ENCODE measurements at regions not wholly inside any gene's neighbourhood (a gene's known extent, or its start where the extent isn't known, plus 50 kb on each side); places are given as distances from the start of the nearest gene placed in this dataset.

DNA sequence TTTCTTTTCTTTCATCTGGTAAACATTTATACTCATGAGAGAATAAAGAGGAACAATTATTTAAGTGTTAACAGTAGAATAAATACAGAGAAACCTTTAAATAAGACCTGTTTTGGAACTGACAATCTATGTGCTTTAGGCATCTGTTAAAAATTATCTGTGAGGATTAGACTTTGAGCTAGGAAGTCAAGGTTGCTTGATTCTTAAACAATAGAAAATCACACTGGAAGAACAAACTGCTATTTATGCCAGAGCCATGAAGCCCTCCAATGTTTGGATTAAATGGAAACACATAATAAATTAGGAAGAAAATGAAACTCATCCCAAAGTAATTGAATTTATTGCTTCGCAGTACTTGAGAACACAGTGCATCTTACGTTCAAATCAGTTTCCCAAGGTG lies 207.2 kb upstream of the NPY2R start:
- TF ChIP-seq, protein P1, sequence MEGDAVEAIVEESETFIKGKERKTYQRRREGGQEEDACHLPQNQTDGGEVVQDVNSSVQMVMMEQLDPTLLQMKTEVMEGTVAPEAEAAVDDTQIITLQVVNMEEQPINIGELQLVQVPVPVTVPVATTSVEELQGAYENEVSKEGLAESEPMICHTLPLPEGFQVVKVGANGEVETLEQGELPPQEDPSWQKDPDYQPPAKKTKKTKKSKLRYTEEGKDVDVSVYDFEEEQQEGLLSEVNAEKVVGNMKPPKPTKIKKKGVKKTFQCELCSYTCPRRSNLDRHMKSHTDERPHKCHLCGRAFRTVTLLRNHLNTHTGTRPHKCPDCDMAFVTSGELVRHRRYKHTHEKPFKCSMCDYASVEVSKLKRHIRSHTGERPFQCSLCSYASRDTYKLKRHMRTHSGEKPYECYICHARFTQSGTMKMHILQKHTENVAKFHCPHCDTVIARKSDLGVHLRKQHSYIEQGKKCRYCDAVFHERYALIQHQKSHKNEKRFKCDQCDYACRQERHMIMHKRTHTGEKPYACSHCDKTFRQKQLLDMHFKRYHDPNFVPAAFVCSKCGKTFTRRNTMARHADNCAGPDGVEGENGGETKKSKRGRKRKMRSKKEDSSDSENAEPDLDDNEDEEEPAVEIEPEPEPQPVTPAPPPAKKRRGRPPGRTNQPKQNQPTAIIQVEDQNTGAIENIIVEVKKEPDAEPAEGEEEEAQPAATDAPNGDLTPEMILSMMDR (IDR thresholded peaks at IDR 0.05): no peak
- no peak for TF ChIP-seq POLR2A (IDR thresholded peaks at IDR 0.05)
- TF ChIP-seq EP300 (IDR thresholded peaks at IDR 0.05): no peak

Measured in ovary (tissue), 3 donors.